ENCODE measurements at regions not wholly inside any gene's neighbourhood (a gene's known extent, or its start where the extent isn't known, plus 50 kb on each side); places are given as distances from the start of the nearest gene placed in this dataset.
"Not testable (repeated sequence)": the region's sequence is repeated elsewhere in the genome, so short reads cannot be mapped to it uniquely, and the experiment has no call there.

GRCh38 chr15:46079046-46079445, 444.2 kb downstream of the SQOR start:
- FAIRE-seq (no peak), DNase-seq (ENCODE audit: insufficient read length) (no peak)
- no peak for TF ChIP-seq POLR2A (IDR thresholded peaks at IDR 0.05; ENCODE audit: low read depth, low read length)
- TF ChIP-seq POLR2AphosphoS5 (IDR thresholded peaks at IDR 0.05; ENCODE audit: low read depth, low read length): no peak
- no peak for TF ChIP-seq TAF1 (IDR thresholded peaks at IDR 0.05; ENCODE audit: borderline replicate concordance, low read depth, low read length)

GRCh38 chr15:46080016-46080415, 445.2 kb downstream of the SQOR start:
- FAIRE-seq: no peak
- no peak for DNase-seq (ENCODE audit: insufficient read length)
- no peak for TF ChIP-seq POLR2A (IDR thresholded peaks at IDR 0.05; ENCODE audit: low read depth, low read length)
- TF ChIP-seq TAF1 (IDR thresholded peaks at IDR 0.05; ENCODE audit: borderline replicate concordance, low read depth, low read length): no peak
- no peak for TF ChIP-seq POLR2AphosphoS5 (IDR thresholded peaks at IDR 0.05; ENCODE audit: low read depth, low read length)

- no peak for DNase-seq (ENCODE audit: insufficient read length)
- no peak for FAIRE-seq
- no peak for TF ChIP-seq POLR2A (IDR thresholded peaks at IDR 0.05; ENCODE audit: low read depth, low read length)
- TF ChIP-seq POLR2AphosphoS5 (IDR thresholded peaks at IDR 0.05; ENCODE audit: low read depth, low read length): no peak
- no peak for TF ChIP-seq TAF1 (IDR thresholded peaks at IDR 0.05; ENCODE audit: borderline replicate concordance, low read depth, low read length)
Observed at GRCh38 chr15:46088486-46089445, 453.9 kb downstream of the SQOR start.

GRCh38 chr15:46089467-46089935, 454.7 kb downstream of the SQOR start:
- DNase-seq (ENCODE audit: insufficient read length) (no peak), FAIRE-seq (no peak)
- no peak for TF ChIP-seq POLR2A (IDR thresholded peaks at IDR 0.05; ENCODE audit: low read depth, low read length)
- TF ChIP-seq TAF1 (IDR thresholded peaks at IDR 0.05; ENCODE audit: borderline replicate concordance, low read depth, low read length): no peak
- no peak for TF ChIP-seq POLR2AphosphoS5 (IDR thresholded peaks at IDR 0.05; ENCODE audit: low read depth, low read length)

GRCh38 chr15:46091860-46092450, 457.1 kb downstream of the SQOR start:
- no peak for FAIRE-seq
- DNase-seq (ENCODE audit: insufficient read length): no peak
- no peak for TF ChIP-seq TAF1 (IDR thresholded peaks at IDR 0.05; ENCODE audit: borderline replicate concordance, low read depth, low read length)
- TF ChIP-seq POLR2A (IDR thresholded peaks at IDR 0.05; ENCODE audit: low read depth, low read length): no peak
- TF ChIP-seq POLR2AphosphoS5 (IDR thresholded peaks at IDR 0.05; ENCODE audit: low read depth, low read length): no peak

GRCh38 chr15:46098006-46098405, 463.2 kb downstream of the SQOR start:
- not testable (repeated sequence) for FAIRE-seq; DNase-seq (ENCODE audit: insufficient read length)

- DNase-seq (ENCODE audit: insufficient read length) (no peak), FAIRE-seq (no peak)
- no peak for TF ChIP-seq POLR2A (IDR thresholded peaks at IDR 0.05; ENCODE audit: low read depth, low read length)
Observed at GRCh38 chr15:46110755-46111154, 475.9 kb downstream of the SQOR start.

- no peak for DNase-seq (ENCODE audit: insufficient read length)
- TF ChIP-seq POLR2A (IDR thresholded peaks at IDR 0.05; ENCODE audit: low read depth, low read length) (no peak), POLR2AphosphoS5 (IDR thresholded peaks at IDR 0.05; ENCODE audit: low read depth, low read length) (no peak), TAF1 (IDR thresholded peaks at IDR 0.05; ENCODE audit: borderline replicate concordance, low read depth, low read length) (no peak)
- FAIRE-seq: no peak
Observed at GRCh38 chr15:46111730-46112129, 476.9 kb downstream of the SQOR start.

GRCh38 chr15:46117071-46117470, 482.2 kb downstream of the SQOR start:
- FAIRE-seq: no peak
- TF ChIP-seq TAF1 (IDR thresholded peaks at IDR 0.05; ENCODE audit: borderline replicate concordance, low read depth, low read length) (no peak), POLR2AphosphoS5 (IDR thresholded peaks at IDR 0.05; ENCODE audit: low read depth, low read length) (no peak), POLR2A (IDR thresholded peaks at IDR 0.05; ENCODE audit: low read depth, low read length) (no peak)
- DNase-seq (ENCODE audit: insufficient read length): no peak

GRCh38 chr15:46120713-46121112, 485.9 kb downstream of the SQOR start:
- TF ChIP-seq POLR2AphosphoS5 (IDR thresholded peaks at IDR 0.05; ENCODE audit: low read depth, low read length) (no peak), TAF1 (IDR thresholded peaks at IDR 0.05; ENCODE audit: borderline replicate concordance, low read depth, low read length) (no peak), POLR2A (IDR thresholded peaks at IDR 0.05; ENCODE audit: low read depth, low read length) (no peak)
- FAIRE-seq (no peak), DNase-seq (ENCODE audit: insufficient read length) (no peak)

GRCh38 chr15:46121441-46121840, 486.6 kb downstream of the SQOR start:
- FAIRE-seq: no peak
- TF ChIP-seq POLR2AphosphoS5 (IDR thresholded peaks at IDR 0.05; ENCODE audit: low read depth, low read length) (no peak), TAF1 (IDR thresholded peaks at IDR 0.05; ENCODE audit: borderline replicate concordance, low read depth, low read length) (no peak), POLR2A (IDR thresholded peaks at IDR 0.05; ENCODE audit: low read depth, low read length) (no peak)
- DNase-seq (ENCODE audit: insufficient read length): no peak

- FAIRE-seq (no peak), DNase-seq (ENCODE audit: insufficient read length) (no peak)
- TF ChIP-seq POLR2AphosphoS5 (IDR thresholded peaks at IDR 0.05; ENCODE audit: low read depth, low read length): no peak
- TF ChIP-seq POLR2A (IDR thresholded peaks at IDR 0.05; ENCODE audit: low read depth, low read length): no peak
- no peak for TF ChIP-seq TAF1 (IDR thresholded peaks at IDR 0.05; ENCODE audit: borderline replicate concordance, low read depth, low read length)
Observed at GRCh38 chr15:46126581-46126980, 491.8 kb downstream of the SQOR start.

All from GM12892 (cell line).